Body of pancreas (tissue), 4 donors: ENCODE measurements at regions not wholly inside any gene's neighbourhood (a gene's known extent, or its start where the extent isn't known, plus 50 kb on each side); places are given as distances from the start of the nearest gene placed in this dataset.

Experiments
- POLR2A ChIP-seq, 3 donors: fragments of 450-650 bp; IDR thresholded peaks; one replicate each; pipeline ENCODE4 v1.6.1; 2016; ENCODE audit warnings: antibody characterized with exemption in 3 of 3, mild to moderate bottlenecking in 2 of 3
- TF ChIP-seq, protein P1 (sequence below), 7 experiments: fragments of 450-650 bp in 4 of 7; fragments of 200-600 bp in 3 of 7; sonication (generic) in 3 of 7; IDR thresholded peaks; one replicate each; pipeline ENCODE4 v1.5.1; 2016 to 2019; ENCODE audit warnings: antibody characterized with exemption in 7 of 7

DNA sequence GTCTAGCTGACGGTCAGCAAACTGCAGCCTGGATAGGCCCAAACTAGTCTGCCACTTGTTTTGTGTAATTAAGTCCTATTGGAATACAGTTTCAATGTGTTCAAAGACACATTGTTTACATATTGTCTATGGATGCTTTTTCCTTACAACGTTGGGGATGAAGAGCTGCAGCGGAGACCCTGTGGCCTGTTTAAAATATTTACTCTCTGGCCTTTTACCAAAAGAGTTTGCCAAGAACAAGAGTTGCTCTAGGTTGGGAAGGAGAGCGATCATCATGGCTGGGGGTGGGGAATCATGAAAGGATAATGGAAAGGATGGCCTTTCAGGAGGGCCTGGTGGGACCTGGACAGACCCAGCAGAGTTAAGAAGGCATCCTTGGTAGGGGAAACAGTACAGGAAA is 274.9 kb upstream of the ZFHX3 start:
- TF ChIP-seq, protein P1, sequence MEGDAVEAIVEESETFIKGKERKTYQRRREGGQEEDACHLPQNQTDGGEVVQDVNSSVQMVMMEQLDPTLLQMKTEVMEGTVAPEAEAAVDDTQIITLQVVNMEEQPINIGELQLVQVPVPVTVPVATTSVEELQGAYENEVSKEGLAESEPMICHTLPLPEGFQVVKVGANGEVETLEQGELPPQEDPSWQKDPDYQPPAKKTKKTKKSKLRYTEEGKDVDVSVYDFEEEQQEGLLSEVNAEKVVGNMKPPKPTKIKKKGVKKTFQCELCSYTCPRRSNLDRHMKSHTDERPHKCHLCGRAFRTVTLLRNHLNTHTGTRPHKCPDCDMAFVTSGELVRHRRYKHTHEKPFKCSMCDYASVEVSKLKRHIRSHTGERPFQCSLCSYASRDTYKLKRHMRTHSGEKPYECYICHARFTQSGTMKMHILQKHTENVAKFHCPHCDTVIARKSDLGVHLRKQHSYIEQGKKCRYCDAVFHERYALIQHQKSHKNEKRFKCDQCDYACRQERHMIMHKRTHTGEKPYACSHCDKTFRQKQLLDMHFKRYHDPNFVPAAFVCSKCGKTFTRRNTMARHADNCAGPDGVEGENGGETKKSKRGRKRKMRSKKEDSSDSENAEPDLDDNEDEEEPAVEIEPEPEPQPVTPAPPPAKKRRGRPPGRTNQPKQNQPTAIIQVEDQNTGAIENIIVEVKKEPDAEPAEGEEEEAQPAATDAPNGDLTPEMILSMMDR (IDR thresholded peaks at IDR 0.05): no peak
- TF ChIP-seq POLR2A (IDR thresholded peaks at IDR 0.05): no peak
